Superior temporal gyrus (tissue), 1 donor: ENCODE measurements at regions not wholly inside any gene's neighbourhood (a gene's known extent, or its start where the extent isn't known, plus 50 kb on each side); places are given as distances from the start of the nearest gene placed in this dataset.

Experiments used
- DNase-seq: peaks from one replicate; pipeline ENCODE4 v3.0.0-alpha.2; 2016; ENCODE audit errors: extremely low spot score

- DNase-seq: no peak
Measured at GRCh38 chr7:46725136-46725535, 804.1 kb upstream of the IGFBP3 start.

- DNase-seq: no peak
Measured at GRCh38 chr7:46723742-46724141, 802.7 kb upstream of the IGFBP3 start.

- DNase-seq: no peak
Measured at GRCh38 chr7:46723003-46723402, 801.9 kb upstream of the IGFBP3 start.

GRCh38 chr7:46720761-46721160 is 799.7 kb upstream of the IGFBP3 start:
- DNase-seq: no peak

GRCh38 chr7:46719616-46720015 is 798.5 kb upstream of the IGFBP3 start:
- DNase-seq: no peak

- no peak for DNase-seq
Measured at GRCh38 chr7:46716926-46717325, 795.9 kb upstream of the IGFBP3 start.

- no peak for DNase-seq
Measured at GRCh38 chr7:46715579-46715978, 794.5 kb upstream of the IGFBP3 start.

GRCh38 chr7:46714904-46715303 is 793.8 kb upstream of the IGFBP3 start:
- no peak for DNase-seq

- DNase-seq: no peak
Measured at GRCh38 chr7:46713868-46714596, 793.0 kb upstream of the IGFBP3 start.

GRCh38 chr7:46710927-46711326 is 789.9 kb upstream of the IGFBP3 start:
- DNase-seq: no peak

- no peak for DNase-seq
Measured at GRCh38 chr7:46707973-46708372, 786.9 kb upstream of the IGFBP3 start.

- no peak for DNase-seq
Measured at GRCh38 chr7:46705386-46706255, 784.5 kb upstream of the IGFBP3 start.

- no peak for DNase-seq
Measured at GRCh38 chr7:46696741-46697140, 775.7 kb upstream of the IGFBP3 start.

- DNase-seq: no peak
Measured at GRCh38 chr7:46695051-46695708, 774.1 kb upstream of the IGFBP3 start.

- no peak for DNase-seq
Measured at GRCh38 chr7:46694058-46694457, 773.0 kb upstream of the IGFBP3 start.

GRCh38 chr7:46687203-46687602 is 766.1 kb upstream of the IGFBP3 start:
- DNase-seq: no peak

GRCh38 chr7:46685051-46685450 is 764.0 kb upstream of the IGFBP3 start:
- no peak for DNase-seq

- no peak for DNase-seq
Measured at GRCh38 chr7:46682836-46683624, 762.0 kb upstream of the IGFBP3 start.

GRCh38 chr7:46681865-46682503 is 760.9 kb upstream of the IGFBP3 start:
- DNase-seq: no peak

GRCh38 chr7:46680147-46680546 is 759.1 kb upstream of the IGFBP3 start:
- DNase-seq: no peak

GRCh38 chr7:46679671-46680070 is 758.6 kb upstream of the IGFBP3 start:
- DNase-seq: no peak
